Bronchial epithelial cell (primary cell): ENCODE measurements at regions not wholly inside any gene's neighbourhood (a gene's known extent, or its start where the extent isn't known, plus 50 kb on each side); places are given as distances from the start of the nearest gene placed in this dataset.
"Not testable (repeated sequence)": the region's sequence is repeated elsewhere in the genome, so short reads cannot be mapped to it uniquely, and the experiment has no call there.

ENCODE experiments used
- DNase-seq: peaks from one replicate; pipeline ENCODE4 v3.0.0-alpha.2; 2010; ENCODE audit warnings: low read depth
- FAIRE-seq: peaks from 2 replicates; lab custom pipeline; 2011; peaks lifted over from hg19 to GRCh38; lab: Jason Lieb, UNC
- H3K27me3 ChIP-seq: 2 replicates; pipeline ENCODE4 v1.5.1; 2011; ENCODE audit warnings: low read length; ENCODE audit not compliant: control insufficient read depth, insufficient read depth
- H3K36me3 ChIP-seq: 2 replicates; pipeline ENCODE4 v1.5.1; 2011; ENCODE audit warnings: low read length; ENCODE audit not compliant: control insufficient read depth, insufficient read depth
- H3K4me3 ChIP-seq: 2 replicates; pipeline ENCODE4 v1.5.1; 2011; ENCODE audit warnings: mild to moderate bottlenecking, low read depth, low read length, control low read depth
- TF ChIP-seq, protein P1 (sequence below): IDR thresholded peaks from 2 replicates; pipeline ENCODE4 v1.5.1; 2011; ENCODE audit warnings: mild to moderate bottlenecking, moderate library complexity, low read length, control low read depth, inconsistent platforms; ENCODE audit not compliant: insufficient read depth, severe bottlenecking

GRCh38 chrX:113399506-113400192 is 559.0 kb upstream of the AMOT start:
- no peaks in the 10 kb centered on the region for H3K36me3 ChIP-seq
- H3K27me3 ChIP-seq = no peaks in the 10 kb centered on the region
- TF ChIP-seq, protein P1, sequence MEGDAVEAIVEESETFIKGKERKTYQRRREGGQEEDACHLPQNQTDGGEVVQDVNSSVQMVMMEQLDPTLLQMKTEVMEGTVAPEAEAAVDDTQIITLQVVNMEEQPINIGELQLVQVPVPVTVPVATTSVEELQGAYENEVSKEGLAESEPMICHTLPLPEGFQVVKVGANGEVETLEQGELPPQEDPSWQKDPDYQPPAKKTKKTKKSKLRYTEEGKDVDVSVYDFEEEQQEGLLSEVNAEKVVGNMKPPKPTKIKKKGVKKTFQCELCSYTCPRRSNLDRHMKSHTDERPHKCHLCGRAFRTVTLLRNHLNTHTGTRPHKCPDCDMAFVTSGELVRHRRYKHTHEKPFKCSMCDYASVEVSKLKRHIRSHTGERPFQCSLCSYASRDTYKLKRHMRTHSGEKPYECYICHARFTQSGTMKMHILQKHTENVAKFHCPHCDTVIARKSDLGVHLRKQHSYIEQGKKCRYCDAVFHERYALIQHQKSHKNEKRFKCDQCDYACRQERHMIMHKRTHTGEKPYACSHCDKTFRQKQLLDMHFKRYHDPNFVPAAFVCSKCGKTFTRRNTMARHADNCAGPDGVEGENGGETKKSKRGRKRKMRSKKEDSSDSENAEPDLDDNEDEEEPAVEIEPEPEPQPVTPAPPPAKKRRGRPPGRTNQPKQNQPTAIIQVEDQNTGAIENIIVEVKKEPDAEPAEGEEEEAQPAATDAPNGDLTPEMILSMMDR = no peak
- FAIRE-seq (no peak), DNase-seq (no peak)
- no peak overlapping the region for H3K4me3 ChIP-seq

GRCh38 chrX:113392355-113392754 is 551.7 kb upstream of the AMOT start:
- no peak for FAIRE-seq

GRCh38 chrX:113391875-113392274 is 551.2 kb upstream of the AMOT start:
- Histone ChIP-seq H3K36me3 (no peaks in the 10 kb centered on the region), H3K27me3 (no peaks in the 10 kb centered on the region), H3K4me3 (no peak overlapping the region)
- FAIRE-seq = no peak
- DNase-seq = no peak
- TF ChIP-seq, protein P1 = no peak

More at GRCh38 chrX:113392355-113392754, 551.7 kb upstream of the AMOT start:
- no peak for DNase-seq
- no peaks in the 10 kb centered on the region for H3K36me3 ChIP-seq
- no peak overlapping the region for H3K4me3 ChIP-seq
- TF ChIP-seq, protein P1 = no peak
- no peaks in the 10 kb centered on the region for H3K27me3 ChIP-seq

DNA sequence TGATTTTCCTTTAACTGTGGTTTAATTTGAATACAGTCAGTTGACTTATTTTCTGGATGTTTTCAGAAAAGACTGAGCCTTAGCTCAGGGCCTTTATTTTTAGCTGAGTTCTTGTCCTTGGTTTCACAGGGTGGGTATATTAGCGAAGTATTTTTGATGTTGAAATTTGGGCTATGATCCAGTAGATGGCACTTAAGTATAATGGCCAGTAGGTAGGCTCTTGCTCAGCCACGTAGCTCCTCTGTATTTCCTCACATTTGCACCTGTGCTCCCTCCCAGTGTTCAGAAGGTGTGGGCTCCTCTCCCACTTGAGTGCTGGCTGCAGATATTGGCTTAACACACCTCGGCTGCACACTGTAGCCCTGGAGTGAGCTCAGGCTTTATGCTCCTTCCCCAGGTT is 549.9 kb upstream of the AMOT start:
- H3K36me3 ChIP-seq = no peaks in the 10 kb centered on the region
- H3K4me3 ChIP-seq = no peak overlapping the region
- no peaks in the 10 kb centered on the region for H3K27me3 ChIP-seq
- DNase-seq = no peak
- FAIRE-seq = no peak
- TF ChIP-seq, protein P1 = no peak

DNA sequence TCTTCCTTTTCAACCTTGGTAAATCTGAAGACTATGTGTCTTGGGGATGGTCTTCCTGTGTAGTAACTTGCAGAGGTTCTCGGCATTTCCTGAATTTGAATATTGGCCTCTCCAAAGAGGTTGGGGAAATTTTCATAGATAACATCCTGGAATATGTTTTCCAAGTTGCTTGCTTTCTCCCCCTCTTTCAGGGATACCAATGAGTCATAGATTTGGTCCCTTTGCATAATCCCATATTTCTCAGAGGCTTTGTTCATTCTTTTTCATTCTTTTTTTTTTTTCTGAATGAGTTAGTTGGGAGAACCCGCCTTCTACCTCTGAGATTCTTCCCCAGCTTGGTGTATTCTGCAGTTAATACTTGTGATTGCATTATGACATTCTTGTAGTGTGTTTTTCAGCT is 549.2 kb upstream of the AMOT start:
- TF ChIP-seq, protein P1 = no peak
- H3K27me3 ChIP-seq = no peaks in the 10 kb centered on the region
- no peak overlapping the region for H3K4me3 ChIP-seq
- FAIRE-seq = no peak
- no peaks in the 10 kb centered on the region for H3K36me3 ChIP-seq
- DNase-seq = no peak

GRCh38 chrX:113384628-113385027 is 544.0 kb upstream of the AMOT start:
- TF ChIP-seq, protein P1 = no peak
- peak; percentile 3 for DNase-seq
- H3K36me3 ChIP-seq = no peaks in the 10 kb centered on the region
- no peaks in the 10 kb centered on the region for H3K27me3 ChIP-seq
- no peak overlapping the region for H3K4me3 ChIP-seq
- no peak for FAIRE-seq

- H3K27me3 ChIP-seq, H3K4me3 ChIP-seq, H3K36me3 ChIP-seq, DNase-seq, FAIRE-seq: not testable (repeated sequence)
Measured at GRCh38 chrX:113373421-113373820, 532.8 kb upstream of the AMOT start.
